NCI-H446 treated with DMSO at 0.1 percent for 48 hours (cell line): ENCODE measurements at regions not wholly inside any gene's neighbourhood (a gene's known extent, or its start where the extent isn't known, plus 50 kb on each side); places are given as distances from the start of the nearest gene placed in this dataset.
"Not testable (repeated sequence)": the region's sequence is repeated elsewhere in the genome, so short reads cannot be mapped to it uniquely, and the experiment has no call there.

Experiments
- DNase-seq: peaks from one replicate; lab custom pipeline; 2025; lab: John Stamatoyannopoulos, UW

- no peak for DNase-seq
Observed at GRCh38 chr14:56046546-56046945, 71.7 kb upstream of the PELI2 start.

- no peak for DNase-seq
Observed at GRCh38 chr14:56046996-56047395, 71.2 kb upstream of the PELI2 start.

GRCh38 chr14:56049536-56049935 is 68.7 kb upstream of the PELI2 start:
- no peak for DNase-seq

GRCh38 chr14:56055511-56055910 is 62.7 kb upstream of the PELI2 start:
- no peak for DNase-seq

GRCh38 chr14:56056031-56056430 is 62.2 kb upstream of the PELI2 start:
- no peak for DNase-seq

- DNase-seq = no peak
Observed at GRCh38 chr14:56057071-56057741, 61.0 kb upstream of the PELI2 start.

- no peak for DNase-seq
Observed at GRCh38 chr14:56057767-56058166, 60.4 kb upstream of the PELI2 start.

- no peak for DNase-seq
Observed at GRCh38 chr14:56059054-56059453, 59.2 kb upstream of the PELI2 start.

GRCh38 chr14:56061051-56061450 is 57.2 kb upstream of the PELI2 start:
- DNase-seq = no peak

GRCh38 chr14:56063131-56063530 is 55.1 kb upstream of the PELI2 start:
- no peak for DNase-seq

- DNase-seq = no peak
Observed at GRCh38 chr14:56064513-56064912, 53.7 kb upstream of the PELI2 start.

- DNase-seq = not testable (repeated sequence)
Observed at GRCh38 chr14:56065199-56065598, 53.0 kb upstream of the PELI2 start.

GRCh38 chr14:56065621-56066290 is 52.5 kb upstream of the PELI2 start:
- no peak for DNase-seq
